ENCODE measurements at regions not wholly inside any gene's neighbourhood (a gene's known extent, or its start where the extent isn't known, plus 50 kb on each side); places are given as distances from the start of the nearest gene placed in this dataset.

GRCh38 chr5:3489239-3489843, 106.3 kb upstream of the IRX1 start:
- Histone ChIP-seq H3K27ac (ENCODE audit: low read depth, low read length) (no peak overlapping the region), H3K9me3 (ENCODE audit: control insufficient read depth, insufficient read depth, low read length) (peaks cover 44% of the 10 kb centered on the region), H3K4me3 (ENCODE audit: low read depth, low read length) (no peak overlapping the region), H3K27me3 (ENCODE audit: control insufficient read depth, insufficient read depth, low read length) (no peaks in the 10 kb centered on the region)
- TF ChIP-seq CTCF (IDR thresholded peaks at IDR 0.05; ENCODE audit: low read depth, low read length) = no peak
- no peak for DNase-seq (ENCODE audit: low read depth, low spot score)
- ChIA-PET CTCF (no interaction called here), POLR2A (no interaction called here)

GRCh38 chr5:3484836-3485235, 110.8 kb upstream of the IRX1 start:
- DNase-seq (ENCODE audit: low read depth, low spot score) = no peak
- ChIA-PET POLR2A (no interaction called here), CTCF (no interaction called here)
- H3K27ac ChIP-seq (ENCODE audit: low read depth, low read length) = no peak overlapping the region
- no peak for TF ChIP-seq CTCF (IDR thresholded peaks at IDR 0.05; ENCODE audit: low read depth, low read length)
- H3K27me3 ChIP-seq (ENCODE audit: control insufficient read depth, insufficient read depth, low read length) = no peaks in the 10 kb centered on the region
- peaks cover 44% of the 10 kb centered on the region for H3K9me3 ChIP-seq (ENCODE audit: control insufficient read depth, insufficient read depth, low read length)
- no peak overlapping the region for H3K4me3 ChIP-seq (ENCODE audit: low read depth, low read length)

GRCh38 chr5:3481175-3481574, 114.5 kb upstream of the IRX1 start:
- TF ChIP-seq CTCF (IDR thresholded peaks at IDR 0.05; ENCODE audit: low read depth, low read length) = no peak
- ChIA-PET CTCF (no interaction called here), POLR2A (no interaction called here)
- no peak overlapping the region for H3K27ac ChIP-seq (ENCODE audit: low read depth, low read length)
- peaks cover 22% of the 10 kb centered on the region for H3K9me3 ChIP-seq (ENCODE audit: control insufficient read depth, insufficient read depth, low read length)
- no peaks in the 10 kb centered on the region for H3K27me3 ChIP-seq (ENCODE audit: control insufficient read depth, insufficient read depth, low read length)
- no peak for DNase-seq (ENCODE audit: low read depth, low spot score)
- no peak overlapping the region for H3K4me3 ChIP-seq (ENCODE audit: low read depth, low read length)

GRCh38 chr5:3475674-3476073, 120.0 kb upstream of the IRX1 start:
- POLR2A ChIA-PET = no interaction called here
- H3K4me3 ChIP-seq (ENCODE audit: low read depth, low read length) = no peak overlapping the region
- no peaks in the 10 kb centered on the region for H3K27me3 ChIP-seq (ENCODE audit: control insufficient read depth, insufficient read depth, low read length)
- TF ChIP-seq CTCF (IDR thresholded peaks at IDR 0.05; ENCODE audit: low read depth, low read length) = no peak
- peaks cover 4% of the 10 kb centered on the region for H3K9me3 ChIP-seq (ENCODE audit: control insufficient read depth, insufficient read depth, low read length)
- no peak for DNase-seq (ENCODE audit: low read depth, low spot score)
- CTCF ChIA-PET = no interaction called here
- H3K27ac ChIP-seq (ENCODE audit: low read depth, low read length) = no peak overlapping the region

DNA sequence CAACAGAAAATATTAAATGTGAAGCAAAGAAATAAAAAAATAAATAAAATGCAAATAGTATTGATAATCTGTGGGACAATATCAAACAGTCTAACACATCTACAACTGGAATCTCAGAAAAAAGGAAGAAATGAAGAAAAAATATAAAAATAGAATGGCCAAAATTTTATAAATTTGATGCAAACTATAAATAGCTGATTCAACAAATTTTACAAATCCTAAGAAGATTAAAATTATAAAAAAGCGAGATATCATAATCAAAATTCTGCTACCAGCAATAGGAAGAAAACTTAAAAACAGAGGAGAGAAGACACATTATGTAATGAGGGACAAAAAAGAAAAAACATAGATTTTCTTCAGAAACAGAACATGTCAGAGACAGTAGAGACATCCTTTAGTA, 129.2 kb upstream of the IRX1 start:
- no peaks in the 10 kb centered on the region for H3K27me3 ChIP-seq (ENCODE audit: control insufficient read depth, insufficient read depth, low read length)
- ChIA-PET CTCF (no interaction called here), POLR2A (no interaction called here)
- DNase-seq (ENCODE audit: low read depth, low spot score) = no peak
- no peak overlapping the region for H3K4me3 ChIP-seq (ENCODE audit: low read depth, low read length)
- H3K27ac ChIP-seq (ENCODE audit: low read depth, low read length) = no peak overlapping the region
- H3K9me3 ChIP-seq (ENCODE audit: control insufficient read depth, insufficient read depth, low read length) = peaks cover 8% of the 10 kb centered on the region; the same call in 1 of the 2 replicates
- TF ChIP-seq CTCF (IDR thresholded peaks at IDR 0.05; ENCODE audit: low read depth, low read length) = no peak
